SU-DHL-6 (cell line): ENCODE measurements at regions not wholly inside any gene's neighbourhood (a gene's known extent, or its start where the extent isn't known, plus 50 kb on each side); places are given as distances from the start of the nearest gene placed in this dataset.
"Not testable (repeated sequence)": the region's sequence is repeated elsewhere in the genome, so short reads cannot be mapped to it uniquely, and the experiment has no call there.

ENCODE experiments used
- H2AFZ ChIP-seq: fragments of 200-600 bp; sonication (generic); 2 replicates; pipeline ENCODE4 v1.6.1; 2014; ENCODE audit warnings: low read depth, mild to moderate bottlenecking, moderate library complexity, mixed read lengths, antibody characterized with exemption, low read length; ENCODE audit not compliant: severe bottlenecking
- H3F3A ChIP-seq: fragments of 200-600 bp; shearing (Covaris generic); 2 replicates; pipeline ENCODE4 v1.6.0; 2016; ENCODE audit warnings: antibody characterized with exemption, mild to moderate bottlenecking; ENCODE audit not compliant: insufficient read depth
- H3K27ac ChIP-seq: fragments of 200-600 bp; sonication (generic); 2 replicates; pipeline ENCODE4 v1.5.1; 2016; ENCODE audit warnings: low read depth, mild to moderate bottlenecking, low read length, moderate library complexity, mixed read lengths
- H3K27me3 ChIP-seq: fragments of 200-600 bp; sonication (generic), shearing (Covaris generic); 2 replicates; pipeline ENCODE4 v1.6.0; 2014; ENCODE audit warnings: mild to moderate bottlenecking, low read length
- H3K36me3 ChIP-seq: fragments of 200-600 bp; sonication (generic); 2 replicates; pipeline ENCODE4 v1.6.1; 2014; ENCODE audit warnings: mild to moderate bottlenecking, low read length, mixed read lengths
- H3K4me2 ChIP-seq: fragments of 300-600, 200-600 bp; shearing (Covaris generic), sonication (generic); 2 replicates; pipeline ENCODE4 v1.6.0; 2014; ENCODE audit warnings: low read length, low read depth, mild to moderate bottlenecking; ENCODE audit not compliant: poor library complexity, severe bottlenecking
- H3K4me3 ChIP-seq: fragments of 200-600 bp; sonication (generic); 2 replicates; pipeline ENCODE4 v1.5.1; 2014; ENCODE audit warnings: antibody characterized with exemption, low read length, mild to moderate bottlenecking, mixed read lengths; ENCODE audit not compliant: insufficient read depth, poor library complexity, severe bottlenecking
- H3K79me2 ChIP-seq: fragments of 200-600 bp; sonication (generic); 2 replicates; pipeline ENCODE4 v1.6.1; 2014; ENCODE audit warnings: mild to moderate bottlenecking, low read length, moderate library complexity; ENCODE audit not compliant: insufficient read depth
- H3K9ac ChIP-seq: fragments of 200-600 bp; sonication (generic); 2 replicates; pipeline ENCODE4 v1.7.0; 2014; ENCODE audit warnings: mild to moderate bottlenecking, low read length
- H3K9me2 ChIP-seq: fragments of 200-600 bp; sonication (generic); replicated peaks from 2 replicates; pipeline ENCODE4 v1.6.1; 2014; ENCODE audit warnings: low read length; ENCODE audit not compliant: insufficient read depth
- H3K9me3 ChIP-seq: fragments of 200-600 bp; sonication (generic); 2 replicates; pipeline ENCODE4 v1.6.1; 2014; ENCODE audit warnings: low read length, mixed read lengths; ENCODE audit not compliant: insufficient read depth
- H4K20me1 ChIP-seq: fragments of 200-600 bp; sonication (generic); 2 replicates; pipeline ENCODE4 v1.6.1; 2014; ENCODE audit warnings: low read depth, mild to moderate bottlenecking, antibody characterized with exemption, low read length, moderate library complexity, mixed read lengths
- CTCF ChIP-seq: fragments of 200-600 bp; sonication (generic); IDR thresholded peaks from one replicate; pipeline ENCODE4 v1.5.1; 2017; ENCODE audit warnings: antibody characterized with exemption, mild to moderate bottlenecking, low read length, moderate library complexity; ENCODE audit not compliant: insufficient read depth, poor library complexity, severe bottlenecking
- EZH2phosphoT487 ChIP-seq: fragments of 200-600 bp; sonication (generic), shearing (Covaris generic); conservative IDR thresholded peaks from 2 replicates; pipeline ENCODE4 v1.6.1; 2018; ENCODE audit warnings: mild to moderate bottlenecking, antibody characterized with exemption, low read length, moderate library complexity, mixed read lengths

- H3K36me3 ChIP-seq = no peaks in the 10 kb centered on the region
- no peaks in the 10 kb centered on the region for H3K27me3 ChIP-seq
- no peak overlapping the region for H3K27ac ChIP-seq
- H3K9ac ChIP-seq = no peak overlapping the region
- no peaks in the 10 kb centered on the region for H3F3A ChIP-seq
- no peaks in the 10 kb centered on the region for H3K9me2 ChIP-seq
- H4K20me1 ChIP-seq = no peaks in the 10 kb centered on the region
- H3K4me2 ChIP-seq = no peak overlapping the region
- H3K9me3 ChIP-seq = no peaks in the 10 kb centered on the region
- H3K79me2 ChIP-seq = no peaks in the 10 kb centered on the region
- H2AFZ ChIP-seq = no peak overlapping the region
- TF ChIP-seq EZH2phosphoT487 (no peak), CTCF (no peak)
- no peak overlapping the region for H3K4me3 ChIP-seq
These were observed 288.0 kb upstream of the ERCC4 start for GRCh38 chr16:13631916-13632315.

GRCh38 chr16:13632504-13632903, 287.4 kb upstream of the ERCC4 start:
- H3K9me3 ChIP-seq, H2AFZ ChIP-seq, H3K9ac ChIP-seq, H3K27me3 ChIP-seq, H4K20me1 ChIP-seq, H3K4me2 ChIP-seq, H3F3A ChIP-seq, H3K27ac ChIP-seq, H3K9me2 ChIP-seq, H3K36me3 ChIP-seq, H3K4me3 ChIP-seq, H3K79me2 ChIP-seq: not testable (repeated sequence)

GRCh38 chr16:13633391-13633861, 286.5 kb upstream of the ERCC4 start:
- no peaks in the 10 kb centered on the region for H3K36me3 ChIP-seq
- no peak overlapping the region for H2AFZ ChIP-seq
- no peak overlapping the region for H3K9ac ChIP-seq
- no peaks in the 10 kb centered on the region for H3K9me2 ChIP-seq
- no peak overlapping the region for H3K27ac ChIP-seq
- TF ChIP-seq CTCF (no peak), EZH2phosphoT487 (no peak)
- no peak overlapping the region for H3K4me2 ChIP-seq
- no peak overlapping the region for H3K4me3 ChIP-seq
- no peaks in the 10 kb centered on the region for H3K27me3 ChIP-seq
- H4K20me1 ChIP-seq = no peaks in the 10 kb centered on the region
- H3K9me3 ChIP-seq = no peaks in the 10 kb centered on the region
- H3F3A ChIP-seq = no peaks in the 10 kb centered on the region
- H3K79me2 ChIP-seq = no peaks in the 10 kb centered on the region

- H3K27ac ChIP-seq = no peak overlapping the region
- H2AFZ ChIP-seq = no peak overlapping the region
- H4K20me1 ChIP-seq = no peaks in the 10 kb centered on the region
These were observed 285.7 kb upstream of the ERCC4 start for GRCh38 chr16:13634253-13634652.

More at GRCh38 chr16:13634253-13634652, 285.7 kb upstream of the ERCC4 start:
- Histone ChIP-seq H3K9me3 (no peaks in the 10 kb centered on the region), H3K4me2 (no peak overlapping the region), H3K4me3 (no peak overlapping the region), H3K27me3 (no peaks in the 10 kb centered on the region), H3K9me2 (no peaks in the 10 kb centered on the region), H3K36me3 (no peaks in the 10 kb centered on the region), H3F3A (no peaks in the 10 kb centered on the region), H3K79me2 (no peaks in the 10 kb centered on the region), H3K9ac (no peak overlapping the region)
- TF ChIP-seq CTCF (no peak), EZH2phosphoT487 (no peak)
